ENCODE measurements at regions not wholly inside any gene's neighbourhood (a gene's known extent, or its start where the extent isn't known, plus 50 kb on each side); places are given as distances from the start of the nearest gene placed in this dataset.

- no peak for FAIRE-seq
- no peak overlapping the region for H3K4me2 ChIP-seq (ENCODE audit: insufficient read depth in 1 of 2, low read depth in 2 of 2, low read length in 2 of 2)
- H3K18ac ChIP-seq (ENCODE audit: extremely low read depth, low read length) = no peak overlapping the region
- no peak overlapping the region for H3K4me3 ChIP-seq (ENCODE audit: extremely low read depth in 1 of 4, insufficient read depth in 2 of 4, low read depth in 3 of 4, low read length in 4 of 4)
- no peak overlapping the region for H3K4ac ChIP-seq (replicated peaks; ENCODE audit: insufficient read length, low read depth, low read length)
- no peak for DNase-seq (ENCODE audit: low read depth in 1 of 2, low spot score in 2 of 2)
- no peak overlapping the region for H2BK5ac ChIP-seq (ENCODE audit: low read depth, low read length)
- H3K36me3 ChIP-seq (ENCODE audit: control insufficient read depth in 2 of 4, insufficient read depth in 4 of 4, low read length in 3 of 4) = no peaks in the 10 kb centered on the region
- ChIA-PET POLR2A (ENCODE audit: partially characterized antibody) (no interaction called here), CTCF (ENCODE audit: partially characterized antibody) (interaction anchor here (0.9 kb wide), 1 partner anchor 59 kb away, joined by 5 read pairs; no protein-coding TSS in a partner anchor)
- no peak overlapping the region for H2BK12ac ChIP-seq (ENCODE audit: low read depth, low read length)
- H3K27ac ChIP-seq (ENCODE audit: low read depth, low read length) = no peak overlapping the region
- no peak overlapping the region for H2BK120ac ChIP-seq (replicated peaks; ENCODE audit: low read depth, low read length)
- H3K79me1 ChIP-seq (ENCODE audit: low read depth, low read length) = no peaks in the 10 kb centered on the region
- WGBS, 2 experiments (ENCODE audit: extremely low coverage in 1 of 2, insufficient coverage in 1 of 2, insufficient read length in 1 of 2, insufficient replicate concordance in 2 of 2, low coverage in 1 of 2, low lambda C conversion rate in 2 of 2, missing lambda C conversion rate in 1 of 2) = 76% methylated on average over 3 of the region's 3 CpGs; no CpG with 5 or more reads in 1 of the 2 experiments
- H2BK20ac ChIP-seq (ENCODE audit: low read length) = no peak overlapping the region
- no peaks in the 10 kb centered on the region for H3K79me2 ChIP-seq (ENCODE audit: control insufficient read depth in 1 of 2, insufficient read depth in 2 of 2, low read length in 2 of 2)
- no peak overlapping the region for H3K9ac ChIP-seq (replicated peaks in 1 of 4; ENCODE audit: extremely low read depth in 1 of 4, low read depth in 3 of 4, low read length in 3 of 4)
- no peak overlapping the region for H3K14ac ChIP-seq (ENCODE audit: insufficient read length)
- H4K5ac ChIP-seq (ENCODE audit: insufficient read length, low read depth, low read length) = no peak overlapping the region
- no peak overlapping the region for H3K23ac ChIP-seq (ENCODE audit: insufficient read length)
- no peak overlapping the region for H2BK15ac ChIP-seq (ENCODE audit: low read length)
- no peak overlapping the region for H4K8ac ChIP-seq (ENCODE audit: extremely low read depth, insufficient read depth, low read length)
- no peaks in the 10 kb centered on the region for H3K23me2 ChIP-seq (ENCODE audit: low read depth, low read length)
- H3K27me3 ChIP-seq (replicated peaks in 1 of 4; ENCODE audit: control insufficient read depth in 3 of 4, extremely low read depth in 1 of 4, insufficient read depth in 3 of 4, low read length in 3 of 4) = no peaks in the 10 kb centered on the region
- no peak overlapping the region for H2AFZ ChIP-seq (ENCODE audit: low read length)
- no peaks in the 10 kb centered on the region for H3K9me3 ChIP-seq (ENCODE audit: insufficient read depth in 2 of 2, low read depth in 1 of 2, low read length in 1 of 2)
- no peak overlapping the region for H4K91ac ChIP-seq (replicated peaks; ENCODE audit: insufficient read length, low read length)
- no peak overlapping the region for H3K56ac ChIP-seq (replicated peaks; ENCODE audit: insufficient read length, low read depth, low read length)
- no peak for TF ChIP-seq POLR2A (IDR thresholded peaks at IDR 0.05; ENCODE audit: control extremely low read depth in 1 of 2, low read depth in 2 of 2, low read length in 2 of 2)
- TF ChIP-seq BCL11A (IDR thresholded peaks at IDR 0.05; ENCODE audit: low read depth in 2 of 2, low read length in 2 of 2) = no peak
- TF ChIP-seq FOSL1 (IDR thresholded peaks at IDR 0.05; ENCODE audit: insufficient read depth, low read depth, low read length) = no peak
- TF ChIP-seq SIRT6 (IDR thresholded peaks at IDR 0.05; ENCODE audit: low read length) = no peak
- TF ChIP-seq EP300 (IDR thresholded peaks at IDR 0.05; ENCODE audit: borderline replicate concordance in 1 of 2, low read depth in 2 of 2, low read length in 2 of 2) = no peak
- TF ChIP-seq SUZ12 (IDR thresholded peaks at IDR 0.05; ENCODE audit: low read length) = no peak
- no peak for TF ChIP-seq POU5F1 (IDR thresholded peaks at IDR 0.05; ENCODE audit: low read depth, low read length)
- no peak for TF ChIP-seq YY1 (IDR thresholded peaks at IDR 0.05; ENCODE audit: low read depth, low read length)
- TF ChIP-seq USF2 (IDR thresholded peaks at IDR 0.05; ENCODE audit: low read length) = no peak
- no peak for TF ChIP-seq TCF12 (IDR thresholded peaks at IDR 0.05; ENCODE audit: low read depth, low read length)
- TF ChIP-seq MAFK (IDR thresholded peaks at IDR 0.05; ENCODE audit: low read depth, low read length) = no peak
- H2AK5ac ChIP-seq (ENCODE audit: low read depth, low read length) = no peak overlapping the region
- no peaks in the 10 kb centered on the region for H4K20me1 ChIP-seq (replicated peaks in 1 of 2; ENCODE audit: control insufficient read depth in 1 of 2, insufficient read depth in 2 of 2, low read length in 2 of 2)
- peaks cover 0 to 2% (median 0%) of the 10 kb centered on the region in 4 experiments; a peak in 1 of 7 replicates for H3K4me1 ChIP-seq (replicated peaks in 1 of 4; ENCODE audit: control insufficient read depth in 3 of 4, insufficient read depth in 4 of 4, low read length in 3 of 4)
Measured at GRCh38 chr11:122167100-122167499, 51.1 kb upstream of the BLID start.

All from H1 (cell line).